ENCODE measurements at regions not wholly inside any gene's neighbourhood (a gene's known extent, or its start where the extent isn't known, plus 50 kb on each side); places are given as distances from the start of the nearest gene placed in this dataset.

DNA sequence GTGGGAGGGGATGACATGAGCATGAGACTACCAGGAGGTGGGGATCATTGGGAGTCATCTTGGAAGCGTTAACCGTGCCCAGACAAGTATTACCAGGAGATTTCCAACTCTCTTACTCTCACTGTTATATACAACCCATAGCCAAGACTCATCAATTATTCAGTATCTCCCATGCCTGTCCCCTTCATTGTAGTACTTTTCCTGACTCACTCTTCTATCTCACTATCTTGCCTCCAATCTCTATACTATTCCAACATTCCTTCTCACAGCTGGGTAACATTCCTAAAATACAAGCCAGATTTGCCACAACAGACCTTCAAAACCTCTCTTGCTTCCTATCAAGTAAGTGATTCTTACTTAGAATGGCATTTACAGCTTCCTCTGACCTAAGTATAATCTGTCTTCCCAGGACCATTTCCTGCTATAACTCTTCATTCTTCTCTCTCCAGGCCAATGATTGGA, 226.3 kb upstream of the SMLR1 start:
- WGBS, result 64% methylated on average over 2 of the region's 2 CpGs
- TF ChIP-seq POLR2A (IDR thresholded peaks at IDR 0.05), result no peak
- TF ChIP-seq, protein P1, sequence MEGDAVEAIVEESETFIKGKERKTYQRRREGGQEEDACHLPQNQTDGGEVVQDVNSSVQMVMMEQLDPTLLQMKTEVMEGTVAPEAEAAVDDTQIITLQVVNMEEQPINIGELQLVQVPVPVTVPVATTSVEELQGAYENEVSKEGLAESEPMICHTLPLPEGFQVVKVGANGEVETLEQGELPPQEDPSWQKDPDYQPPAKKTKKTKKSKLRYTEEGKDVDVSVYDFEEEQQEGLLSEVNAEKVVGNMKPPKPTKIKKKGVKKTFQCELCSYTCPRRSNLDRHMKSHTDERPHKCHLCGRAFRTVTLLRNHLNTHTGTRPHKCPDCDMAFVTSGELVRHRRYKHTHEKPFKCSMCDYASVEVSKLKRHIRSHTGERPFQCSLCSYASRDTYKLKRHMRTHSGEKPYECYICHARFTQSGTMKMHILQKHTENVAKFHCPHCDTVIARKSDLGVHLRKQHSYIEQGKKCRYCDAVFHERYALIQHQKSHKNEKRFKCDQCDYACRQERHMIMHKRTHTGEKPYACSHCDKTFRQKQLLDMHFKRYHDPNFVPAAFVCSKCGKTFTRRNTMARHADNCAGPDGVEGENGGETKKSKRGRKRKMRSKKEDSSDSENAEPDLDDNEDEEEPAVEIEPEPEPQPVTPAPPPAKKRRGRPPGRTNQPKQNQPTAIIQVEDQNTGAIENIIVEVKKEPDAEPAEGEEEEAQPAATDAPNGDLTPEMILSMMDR (IDR thresholded peaks at IDR 0.05), result no peak
- no peak for TF ChIP-seq POLR2AphosphoS5 (IDR thresholded peaks at IDR 0.05)
- TF ChIP-seq EP300 (IDR thresholded peaks at IDR 0.05), result no peak
- DNase-seq (ENCODE audit: low spot score in 2 of 2), result no peak
- Histone ChIP-seq H3K36me3 (no peaks in the 10 kb centered on the region), H3K9me3 (no peaks in the 10 kb centered on the region), H3K4me1 (no peaks in the 10 kb centered on the region), H3K27ac (no peak overlapping the region), H3K4me3 (no peak overlapping the region), H3K27me3 (no peaks in the 10 kb centered on the region)

DNA sequence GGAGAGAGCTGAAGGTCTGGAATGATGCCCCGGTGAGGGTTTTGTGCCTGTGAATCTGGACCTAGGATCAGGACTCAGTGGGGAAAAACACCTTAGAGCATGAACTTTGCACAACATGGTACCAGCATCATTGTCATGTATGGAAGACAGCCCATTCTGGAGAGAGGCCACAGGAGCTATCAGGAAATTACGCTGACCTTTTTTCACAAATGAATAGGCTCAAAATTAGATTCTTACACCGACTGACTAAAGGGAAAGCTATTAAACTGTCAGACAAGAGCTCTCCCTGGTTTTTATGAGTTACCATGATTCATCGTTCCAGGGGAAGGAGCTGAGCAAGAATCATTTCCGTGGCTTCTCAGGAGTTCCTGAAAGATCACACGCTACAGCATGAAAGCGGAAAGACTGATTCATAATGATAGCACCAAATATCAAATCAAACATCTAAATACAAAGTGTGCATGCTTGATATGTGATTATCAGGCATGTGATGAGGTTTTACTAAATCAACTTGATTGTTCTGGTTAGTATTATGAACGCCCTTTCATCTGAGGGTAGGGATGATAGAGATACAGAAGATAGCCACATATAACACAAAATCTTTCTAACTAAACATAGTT, 224.9 kb upstream of the SMLR1 start:
- H3K4me3 ChIP-seq, result no peak overlapping the region
- TF ChIP-seq POLR2AphosphoS5 (IDR thresholded peaks at IDR 0.05) (no peak), EP300 (IDR thresholded peaks at IDR 0.05) (no peak), POLR2A (IDR thresholded peaks at IDR 0.05) (no peak)
- H3K27ac ChIP-seq, result no peak overlapping the region
- no peaks in the 10 kb centered on the region for H3K4me1 ChIP-seq
- DNase-seq (ENCODE audit: low spot score in 2 of 2), result no peak
- no peaks in the 10 kb centered on the region for H3K36me3 ChIP-seq
- WGBS, result 29% methylated on average over 8 of the region's 8 CpGs
- H3K27me3 ChIP-seq, result no peaks in the 10 kb centered on the region
- no peaks in the 10 kb centered on the region for H3K9me3 ChIP-seq

DNA sequence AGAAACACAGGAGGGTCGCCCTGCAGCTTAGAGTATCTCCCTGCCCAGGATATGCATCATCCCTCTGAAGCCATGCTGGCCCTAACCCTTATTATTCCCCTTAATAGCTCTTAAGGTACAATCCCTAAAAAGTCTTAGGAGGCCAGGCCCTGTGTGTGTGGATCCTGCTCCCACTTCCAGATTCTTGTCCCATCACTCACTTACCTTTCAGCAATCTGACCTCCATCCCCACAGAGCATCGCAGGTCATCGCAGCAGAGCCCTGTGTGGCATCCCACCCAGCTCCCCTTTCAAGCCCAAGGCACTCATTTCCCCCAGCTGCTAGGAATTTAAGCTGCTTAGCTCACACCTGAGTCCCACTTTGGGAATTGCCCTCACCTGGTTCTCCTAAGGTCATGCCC, 223.8 kb upstream of the SMLR1 start:
- Histone ChIP-seq H3K4me1 (no peaks in the 10 kb centered on the region), H3K4me3 (no peak overlapping the region), H3K9me3 (no peaks in the 10 kb centered on the region), H3K27ac (no peak overlapping the region), H3K27me3 (no peaks in the 10 kb centered on the region), H3K36me3 (no peaks in the 10 kb centered on the region)
- no peak for TF ChIP-seq EP300 (IDR thresholded peaks at IDR 0.05)
- TF ChIP-seq POLR2AphosphoS5 (IDR thresholded peaks at IDR 0.05), result no peak
- no peak for TF ChIP-seq POLR2A (IDR thresholded peaks at IDR 0.05)
- 85% methylated on average over 3 of the region's 3 CpGs for WGBS
- no peak for DNase-seq (ENCODE audit: low spot score in 2 of 2)

DNA sequence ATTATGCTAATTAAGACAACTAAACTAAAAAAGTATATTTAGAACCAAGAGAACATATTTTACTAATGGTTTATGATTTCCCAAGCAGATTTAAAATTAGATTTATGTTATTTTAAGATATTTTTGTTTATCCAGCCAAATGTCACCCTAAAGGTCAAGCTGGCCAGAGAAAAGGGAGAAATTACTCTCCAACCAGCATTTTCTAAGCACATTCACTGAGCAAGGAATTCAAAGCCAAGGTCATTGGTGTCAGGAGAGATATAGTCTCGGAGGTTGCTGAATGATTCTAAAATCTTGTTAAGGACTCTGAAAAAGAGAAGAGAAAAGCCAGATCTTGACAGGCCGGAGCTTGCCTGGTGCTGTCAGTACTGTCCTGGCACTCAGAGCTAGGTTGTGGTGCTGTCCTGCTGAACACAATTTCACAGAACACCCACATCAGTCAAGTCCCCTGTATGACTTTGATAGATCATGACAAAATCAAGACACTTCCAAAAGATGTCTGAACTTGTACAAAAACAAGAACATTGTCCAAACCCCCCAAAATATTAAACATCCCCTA, 222.3 kb upstream of the SMLR1 start:
- WGBS, result 54% methylated on average over 2 of the region's 2 CpGs
- no peaks in the 10 kb centered on the region for H3K9me3 ChIP-seq
- no peak for DNase-seq (ENCODE audit: low spot score in 2 of 2)
- no peaks in the 10 kb centered on the region for H3K36me3 ChIP-seq
- no peak overlapping the region for H3K4me3 ChIP-seq
- H3K4me1 ChIP-seq, result no peaks in the 10 kb centered on the region
- TF ChIP-seq EP300 (IDR thresholded peaks at IDR 0.05) (no peak), POLR2A (IDR thresholded peaks at IDR 0.05) (no peak), POLR2AphosphoS5 (IDR thresholded peaks at IDR 0.05) (no peak)
- TF ChIP-seq, protein P1 (IDR thresholded peaks at IDR 0.05), result no peak
- no peaks in the 10 kb centered on the region for H3K27me3 ChIP-seq
- H3K27ac ChIP-seq, result no peak overlapping the region

DNA sequence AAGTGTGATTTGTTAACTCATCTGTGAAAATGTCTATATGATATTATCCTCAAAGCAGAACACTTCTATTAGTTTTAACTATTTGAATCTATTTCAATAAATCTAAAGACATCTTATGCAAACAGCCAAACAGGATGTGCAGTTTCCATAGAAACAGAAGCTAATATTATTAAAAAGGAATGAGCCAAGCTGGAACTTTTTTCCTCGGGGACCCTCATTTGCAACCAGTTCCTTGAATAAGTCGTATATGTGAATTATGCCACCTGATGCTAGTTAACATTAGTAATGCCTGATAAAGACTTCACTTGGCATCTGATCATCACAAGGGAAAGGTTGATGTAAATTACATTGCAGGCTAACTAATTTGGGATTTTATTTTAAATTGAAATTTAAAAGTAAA, 216.9 kb upstream of the SMLR1 start:
- WGBS, result 48% methylated on average over 2 of the region's 2 CpGs
- H3K9me3 ChIP-seq, result no peaks in the 10 kb centered on the region
- no peak overlapping the region for H3K27ac ChIP-seq
- H3K36me3 ChIP-seq, result no peaks in the 10 kb centered on the region
- no peaks in the 10 kb centered on the region for H3K4me1 ChIP-seq
- no peaks in the 10 kb centered on the region for H3K27me3 ChIP-seq
- TF ChIP-seq, protein P1 (IDR thresholded peaks at IDR 0.05), result no peak
- TF ChIP-seq POLR2A (IDR thresholded peaks at IDR 0.05) (no peak), POLR2AphosphoS5 (IDR thresholded peaks at IDR 0.05) (no peak), EP300 (IDR thresholded peaks at IDR 0.05) (no peak)
- DNase-seq (ENCODE audit: low spot score in 2 of 2), result no peak
- no peak overlapping the region for H3K4me3 ChIP-seq

DNA sequence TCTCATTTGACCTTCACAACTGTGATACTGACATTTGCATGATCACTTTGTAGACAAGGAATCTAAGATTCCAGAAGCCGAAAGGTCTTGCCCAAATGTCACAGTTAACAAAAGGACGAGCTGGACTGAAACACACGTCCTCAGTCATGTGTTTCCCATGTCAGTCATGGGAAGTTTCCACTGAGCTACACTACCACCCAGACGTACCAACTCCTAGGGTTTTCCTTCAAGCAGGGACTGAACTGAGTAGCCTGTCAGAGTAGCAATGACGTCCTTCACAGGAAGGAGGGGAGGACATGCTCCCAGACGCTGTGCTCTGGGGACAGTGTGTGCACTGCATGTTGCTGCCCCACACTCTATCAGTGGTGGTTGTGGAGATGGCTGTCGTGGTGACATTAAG, 215.8 kb upstream of the SMLR1 start:
- no peaks in the 10 kb centered on the region for H3K36me3 ChIP-seq
- no peaks in the 10 kb centered on the region for H3K9me3 ChIP-seq
- 87% methylated on average over 7 of the region's 7 CpGs for WGBS
- TF ChIP-seq POLR2A (IDR thresholded peaks at IDR 0.05) (no peak), POLR2AphosphoS5 (IDR thresholded peaks at IDR 0.05) (no peak), EP300 (IDR thresholded peaks at IDR 0.05) (no peak)
- TF ChIP-seq, protein P1 (IDR thresholded peaks at IDR 0.05), result no peak
- no peak overlapping the region for H3K27ac ChIP-seq
- DNase-seq (ENCODE audit: low spot score in 2 of 2), result no peak
- H3K27me3 ChIP-seq, result no peaks in the 10 kb centered on the region
- no peak overlapping the region for H3K4me3 ChIP-seq
- no peaks in the 10 kb centered on the region for H3K4me1 ChIP-seq

Measured in suprapubic skin (tissue), 4 donors.